AG10803 (cell line): ENCODE measurements at regions not wholly inside any gene's neighbourhood (a gene's known extent, or its start where the extent isn't known, plus 50 kb on each side); places are given as distances from the start of the nearest gene placed in this dataset.

ENCODE experiments used
- DNase-seq: peaks from one replicate; pipeline ENCODE4 v3.0.0; 2010; ENCODE audit warnings: low read depth
- H3K4me3 ChIP-seq: 2 replicates; pipeline ENCODE4 v1.5.1; 2011; ENCODE audit warnings: mild to moderate bottlenecking, low read length, control low read depth
- TF ChIP-seq, protein P1 (sequence below): conservative IDR thresholded peaks from 2 replicates; pipeline ENCODE4 v1.5.1; 2011; ENCODE audit warnings: mild to moderate bottlenecking, low read length, control low read depth, inconsistent platforms

DNA sequence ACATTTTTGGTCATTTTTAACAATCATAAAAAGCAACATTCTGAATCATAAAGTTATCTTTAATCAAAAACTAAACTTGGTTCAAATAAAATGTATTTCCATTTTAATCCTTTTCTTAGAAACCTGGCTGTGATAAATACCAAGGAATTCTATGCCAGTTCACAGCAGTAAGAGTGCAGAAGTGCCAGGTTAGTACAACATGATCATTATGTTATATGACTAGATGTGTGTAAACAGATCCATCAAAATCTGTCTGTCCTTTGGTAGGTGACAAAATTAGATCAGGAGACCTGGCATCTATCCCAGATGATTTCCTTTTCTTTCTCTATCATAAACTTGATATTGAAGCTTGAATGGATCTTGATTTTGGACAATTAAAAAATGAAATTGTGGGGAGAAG is 200.6 kb upstream of the STXBP6 start:
- TF ChIP-seq, protein P1, sequence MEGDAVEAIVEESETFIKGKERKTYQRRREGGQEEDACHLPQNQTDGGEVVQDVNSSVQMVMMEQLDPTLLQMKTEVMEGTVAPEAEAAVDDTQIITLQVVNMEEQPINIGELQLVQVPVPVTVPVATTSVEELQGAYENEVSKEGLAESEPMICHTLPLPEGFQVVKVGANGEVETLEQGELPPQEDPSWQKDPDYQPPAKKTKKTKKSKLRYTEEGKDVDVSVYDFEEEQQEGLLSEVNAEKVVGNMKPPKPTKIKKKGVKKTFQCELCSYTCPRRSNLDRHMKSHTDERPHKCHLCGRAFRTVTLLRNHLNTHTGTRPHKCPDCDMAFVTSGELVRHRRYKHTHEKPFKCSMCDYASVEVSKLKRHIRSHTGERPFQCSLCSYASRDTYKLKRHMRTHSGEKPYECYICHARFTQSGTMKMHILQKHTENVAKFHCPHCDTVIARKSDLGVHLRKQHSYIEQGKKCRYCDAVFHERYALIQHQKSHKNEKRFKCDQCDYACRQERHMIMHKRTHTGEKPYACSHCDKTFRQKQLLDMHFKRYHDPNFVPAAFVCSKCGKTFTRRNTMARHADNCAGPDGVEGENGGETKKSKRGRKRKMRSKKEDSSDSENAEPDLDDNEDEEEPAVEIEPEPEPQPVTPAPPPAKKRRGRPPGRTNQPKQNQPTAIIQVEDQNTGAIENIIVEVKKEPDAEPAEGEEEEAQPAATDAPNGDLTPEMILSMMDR = no peak
- no peak overlapping the region for H3K4me3 ChIP-seq
- DNase-seq = no peak

DNA sequence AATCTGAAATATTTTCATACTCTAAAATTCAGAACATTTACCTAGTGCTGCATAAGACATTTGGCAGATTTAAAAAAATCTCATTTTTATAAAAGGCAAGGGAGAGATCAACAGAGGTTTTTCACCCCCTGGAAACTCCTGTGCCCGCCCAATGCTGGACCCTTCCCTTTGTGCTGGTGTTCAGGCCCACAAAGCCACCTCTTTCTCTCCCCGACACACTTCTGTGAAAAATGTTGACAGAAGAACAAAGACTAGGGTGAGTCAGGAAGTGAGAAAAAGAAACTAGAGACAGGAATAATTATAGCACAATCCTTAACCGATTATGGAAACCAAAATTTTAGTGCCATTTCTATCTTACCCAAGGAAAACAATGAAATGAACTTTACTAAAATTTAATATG is 197.7 kb upstream of the STXBP6 start:
- TF ChIP-seq, protein P1 = no peak
- H3K4me3 ChIP-seq = no peak overlapping the region
- no peak for DNase-seq

DNA sequence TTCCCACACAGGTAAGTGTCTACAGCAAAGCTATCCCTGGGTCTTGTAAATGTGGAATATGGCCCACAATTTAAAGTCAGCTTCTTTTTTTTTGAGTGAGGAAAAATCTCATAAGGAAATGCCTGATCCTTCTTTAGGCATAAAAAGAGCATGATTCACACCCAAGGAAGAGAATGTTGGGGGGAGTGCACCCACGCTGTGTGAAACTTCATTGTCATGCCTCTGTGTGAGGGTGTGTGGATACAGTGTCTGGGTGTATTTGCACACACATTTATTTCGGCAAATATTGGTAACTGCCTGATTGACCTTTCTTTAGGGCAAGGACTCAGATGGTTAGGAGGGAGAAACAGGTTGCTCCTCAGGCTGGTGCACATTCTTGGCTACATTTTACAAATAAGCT is 196.8 kb upstream of the STXBP6 start:
- DNase-seq = no peak
- TF ChIP-seq, protein P1 = no peak

DNA sequence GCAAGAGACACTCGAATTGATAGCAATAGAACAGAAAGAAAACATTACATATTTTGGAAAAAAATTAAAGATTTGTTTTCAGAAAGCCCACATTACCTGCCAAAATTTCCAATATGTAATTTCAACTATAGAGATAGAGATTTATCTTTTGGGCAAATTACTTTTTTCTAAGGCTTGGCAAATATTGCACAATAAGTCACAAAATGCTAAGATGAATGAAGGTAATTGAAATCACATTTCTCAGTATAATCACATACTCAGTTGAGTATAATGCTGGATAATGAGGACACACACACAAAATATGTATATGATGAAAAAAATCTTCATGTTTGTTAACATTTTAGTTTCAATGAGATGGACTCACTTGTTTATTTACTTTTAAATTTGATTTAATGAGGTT is 189.2 kb upstream of the STXBP6 start:
- TF ChIP-seq, protein P1 = no peak
- no peak for DNase-seq
- H3K4me3 ChIP-seq = no peak overlapping the region

More for the DNA sequence above, 196.8 kb upstream of the STXBP6 start:
- H3K4me3 ChIP-seq = no peak overlapping the region

DNA sequence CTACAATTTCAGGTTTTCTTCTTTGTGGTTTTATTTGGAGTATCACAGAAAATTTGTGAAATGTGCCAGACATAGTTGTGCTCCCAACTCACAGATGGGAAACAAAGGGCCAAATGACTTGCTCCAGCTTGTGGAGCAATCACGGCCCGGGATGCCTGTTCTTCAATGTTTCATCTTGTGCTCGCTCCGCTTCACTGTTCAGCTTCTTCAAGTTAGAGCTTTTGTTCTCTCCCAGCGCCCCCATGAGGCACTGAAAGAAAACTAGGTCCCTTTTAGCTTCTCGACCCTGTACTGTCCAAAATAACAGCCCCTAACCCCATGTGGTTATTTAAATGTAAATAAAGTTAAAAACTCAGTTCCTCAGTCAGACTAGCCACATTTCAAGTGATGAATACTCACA is 187.9 kb upstream of the STXBP6 start:
- no peak for DNase-seq
- H3K4me3 ChIP-seq = no peak overlapping the region

DNA sequence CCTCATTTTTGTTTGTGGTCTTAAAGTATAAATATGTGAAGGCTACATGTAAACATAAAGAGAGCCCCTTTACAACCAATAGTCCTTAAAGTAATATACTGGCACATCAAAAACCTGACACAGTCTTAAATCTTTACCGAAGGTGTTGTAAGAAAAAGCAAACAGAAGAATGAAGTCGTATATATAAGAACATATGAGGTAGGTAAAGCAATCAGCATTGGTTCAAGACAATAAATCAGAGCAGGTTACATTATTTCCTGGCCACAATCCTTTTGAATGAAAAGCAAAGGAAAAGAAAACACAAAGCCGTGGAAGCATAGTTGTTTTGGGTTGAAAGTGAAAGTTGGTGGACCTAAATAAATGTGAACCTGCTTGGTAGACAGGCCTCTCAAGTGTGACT is 183.7 kb upstream of the STXBP6 start:
- no peak overlapping the region for H3K4me3 ChIP-seq
- TF ChIP-seq, protein P1 = no peak
- DNase-seq = no peak

More for the DNA sequence above, 187.9 kb upstream of the STXBP6 start:
- TF ChIP-seq, protein P1 = no peak

DNA sequence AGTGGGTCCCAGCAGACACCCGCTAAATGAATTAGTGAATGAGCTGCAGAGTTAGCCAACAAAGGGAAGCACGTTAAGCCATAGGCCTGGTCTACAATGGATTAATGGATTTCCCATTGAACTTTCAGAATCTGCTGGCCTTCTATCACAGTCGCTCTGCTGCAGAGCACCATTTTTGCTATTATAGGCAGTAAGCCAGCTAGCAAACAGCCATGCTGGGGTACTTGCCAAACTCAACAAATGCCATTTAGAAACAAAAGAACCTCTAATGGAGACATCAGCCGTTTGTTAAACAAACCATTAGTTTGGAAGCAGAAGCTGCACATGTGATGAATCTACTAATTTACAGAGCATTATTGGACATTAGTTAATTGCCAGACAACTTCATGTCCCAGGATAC is 181.1 kb upstream of the STXBP6 start:
- H3K4me3 ChIP-seq = no peak overlapping the region
- DNase-seq = no peak
- TF ChIP-seq, protein P1 = no peak
